Fibroblast of mammary gland (primary cell): ENCODE measurements at regions not wholly inside any gene's neighbourhood (a gene's known extent, or its start where the extent isn't known, plus 50 kb on each side); places are given as distances from the start of the nearest gene placed in this dataset.

ENCODE experiments used
- DNase-seq: peaks from one replicate; pipeline ENCODE4 v3.0.0-alpha.2; 2010; ENCODE audit warnings: low read depth
- H3K4me3 ChIP-seq: 2 replicates; pipeline ENCODE4 v1.5.1; 2011; ENCODE audit warnings: low read depth, mild to moderate bottlenecking, low read length, moderate library complexity; ENCODE audit not compliant: control insufficient read depth
- CTCF ChIP-seq: conservative IDR thresholded peaks from 2 replicates; pipeline ENCODE4 v1.5.1; 2011; ENCODE audit warnings: low read depth, low read length, inconsistent platforms; ENCODE audit not compliant: control insufficient read depth, insufficient read depth

DNA sequence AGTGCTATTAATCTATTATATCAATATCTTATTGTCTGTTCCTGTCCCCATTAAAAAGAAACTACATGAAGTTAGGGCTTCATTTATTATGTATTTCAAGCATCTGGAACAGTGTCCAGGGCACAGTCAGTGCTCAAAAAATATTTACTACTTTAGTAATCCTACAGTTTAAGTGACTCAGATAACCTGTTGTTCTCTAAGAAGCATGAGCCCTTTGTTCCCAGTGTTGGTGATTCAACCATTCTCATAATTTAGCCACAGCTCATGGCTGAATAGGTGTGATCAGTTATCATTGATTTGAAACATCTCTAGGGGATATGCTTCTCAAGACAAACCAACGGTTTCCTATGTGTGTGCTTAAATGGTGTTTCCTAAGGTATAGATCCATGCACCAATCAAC, 292.7 kb downstream of the TMEM167A start:
- DNase-seq, result no peak
- no peak for TF ChIP-seq CTCF

GRCh38 chr5:82777106-82777505, 300.1 kb downstream of the TMEM167A start:
- DNase-seq, result no peak
- no peak overlapping the region for H3K4me3 ChIP-seq
- TF ChIP-seq CTCF, result no peak

More for the DNA sequence above, 292.7 kb downstream of the TMEM167A start:
- no peak overlapping the region for H3K4me3 ChIP-seq

DNA sequence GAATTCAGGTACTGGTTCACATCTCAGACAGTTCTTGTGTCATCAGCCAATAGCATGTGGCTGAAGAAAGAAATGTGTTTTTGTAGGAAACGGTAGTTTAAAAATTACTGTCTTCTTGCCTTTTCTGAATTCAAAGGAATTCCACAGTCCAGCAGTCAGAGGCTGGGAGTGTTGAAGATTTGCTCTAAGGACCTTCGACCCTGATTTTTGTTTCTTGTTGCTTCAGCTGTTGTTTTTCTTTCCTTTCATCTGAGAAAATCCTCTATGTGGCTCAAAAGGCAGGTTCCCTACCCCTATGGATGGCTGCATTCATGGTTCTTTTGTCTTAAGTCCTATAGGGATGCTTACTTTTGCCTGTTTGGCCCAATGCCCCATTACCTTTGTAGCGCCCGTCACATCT, 304.9 kb downstream of the TMEM167A start:
- no peak for DNase-seq
- H3K4me3 ChIP-seq, result no peak overlapping the region
- no peak for TF ChIP-seq CTCF

DNA sequence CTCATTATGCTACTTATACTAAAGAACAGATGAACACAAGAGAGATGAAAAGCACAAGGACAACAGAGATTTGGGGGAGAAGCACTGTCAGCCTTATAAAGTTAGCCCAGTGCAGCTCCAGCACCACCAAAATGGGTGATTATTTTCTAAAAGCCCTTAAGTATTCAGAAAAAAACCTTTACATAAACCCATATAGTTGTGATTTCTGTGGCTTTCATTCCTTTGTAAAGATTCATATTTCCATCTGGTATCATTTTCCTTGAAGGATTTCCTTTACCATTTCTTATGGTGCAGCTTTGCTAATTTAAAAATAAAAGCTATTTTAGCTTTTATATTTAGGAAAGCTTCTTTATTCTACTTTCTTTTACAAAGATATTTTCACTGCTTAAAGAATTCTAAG, 311.0 kb downstream of the TMEM167A start:
- no peak for DNase-seq
- no peak for TF ChIP-seq CTCF
- no peak overlapping the region for H3K4me3 ChIP-seq

GRCh38 chr5:82765765-82766164, 311.4 kb downstream of the TMEM167A start:
- no peak overlapping the region for H3K4me3 ChIP-seq
- TF ChIP-seq CTCF, result no peak
- DNase-seq, result no peak

DNA sequence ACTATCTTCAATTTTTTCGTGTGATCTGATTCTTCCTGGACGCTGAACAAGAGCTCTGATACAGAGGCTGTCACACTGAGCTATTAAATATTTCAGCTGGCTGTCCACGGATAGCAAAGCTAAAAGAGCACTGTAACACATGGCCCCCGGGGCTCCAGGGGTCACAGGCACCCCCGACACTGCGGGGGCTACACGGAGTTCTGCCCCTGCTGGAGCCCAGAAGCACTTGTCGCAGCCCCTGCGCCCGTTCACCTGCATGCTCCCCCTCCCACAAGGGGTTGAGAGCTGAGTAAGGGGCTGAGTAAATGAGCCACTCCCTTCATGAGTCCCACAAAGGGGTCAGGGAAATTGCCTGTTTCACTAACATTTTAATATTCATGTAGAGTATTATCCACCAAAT, 316.3 kb downstream of the TMEM167A start:
- no peak overlapping the region for H3K4me3 ChIP-seq
- no peak for DNase-seq
- no peak for TF ChIP-seq CTCF

GRCh38 chr5:82758881-82759280, 318.3 kb downstream of the TMEM167A start:
- DNase-seq, result no peak
- no peak overlapping the region for H3K4me3 ChIP-seq
- TF ChIP-seq CTCF, result no peak
